ELF-1 (cell line): ENCODE measurements at regions not wholly inside any gene's neighbourhood (a gene's known extent, or its start where the extent isn't known, plus 50 kb on each side); places are given as distances from the start of the nearest gene placed in this dataset.
"Not testable (repeated sequence)": the region's sequence is repeated elsewhere in the genome, so short reads cannot be mapped to it uniquely, and the experiment has no call there.

ENCODE experiments used
- DNase-seq: peaks from one replicate; pipeline ENCODE4 v3.0.0-alpha.2; 2016; ENCODE audit warnings: low read depth, low spot score

DNA sequence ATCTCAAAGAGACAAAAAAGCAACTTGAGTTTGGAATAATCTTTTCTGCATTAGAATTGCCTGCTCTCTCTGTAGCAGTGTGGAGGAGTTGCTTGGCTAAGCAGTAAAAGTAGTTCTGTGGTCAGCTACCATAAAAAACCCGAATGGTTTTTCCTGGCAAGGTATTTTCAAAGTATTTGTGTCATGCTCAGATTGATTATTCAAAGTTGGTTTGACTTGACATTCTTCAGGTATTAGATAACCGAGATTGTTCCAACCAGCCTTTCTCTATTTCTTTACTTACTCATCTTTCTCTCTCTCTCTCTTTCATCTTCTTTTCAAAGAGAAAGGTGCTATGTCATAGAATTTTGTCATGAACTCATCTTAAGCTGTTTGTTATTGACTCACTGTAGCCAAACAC is 404.9 kb downstream of the CPS1 start:
- no peak for DNase-seq

GRCh38 chr2:210963386-210963785 is 407.0 kb downstream of the CPS1 start:
- DNase-seq = no peak

GRCh38 chr2:210964141-210964764 is 407.9 kb downstream of the CPS1 start:
- DNase-seq = no peak

- DNase-seq = no peak
Observed at GRCh38 chr2:210965472-210965871, 409.1 kb downstream of the CPS1 start.

DNA sequence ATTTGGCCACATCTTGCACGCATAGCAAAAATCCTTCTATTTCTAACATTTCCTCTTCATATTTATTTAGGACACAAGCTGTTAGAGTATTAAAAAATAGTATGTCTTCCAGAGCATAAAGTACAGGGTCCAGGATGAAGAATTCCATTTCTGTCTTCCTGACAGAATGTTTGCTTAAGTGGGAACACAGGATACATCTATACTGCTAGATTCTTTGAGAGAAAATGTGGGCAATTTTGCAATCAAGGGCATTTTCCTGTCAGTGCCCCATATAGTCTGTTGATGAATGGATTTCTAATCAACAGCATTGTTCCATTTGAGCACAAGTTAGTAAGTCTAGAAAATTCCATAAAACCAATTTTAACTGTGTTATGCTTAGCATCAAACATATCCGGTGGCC is 409.9 kb downstream of the CPS1 start:
- no peak for DNase-seq

- peak; percentile 43 for DNase-seq
Observed at GRCh38 chr2:210971431-210971830, 415.0 kb downstream of the CPS1 start.

- DNase-seq = peak; percentile 1
Observed at GRCh38 chr2:210986806-210987205, 430.4 kb downstream of the CPS1 start.

- DNase-seq = no peak
Observed at GRCh38 chr2:210991107-210991506, 434.7 kb downstream of the CPS1 start.

GRCh38 chr2:210994104-210994503 is 437.7 kb downstream of the CPS1 start:
- DNase-seq = no peak

- no peak for DNase-seq
Observed at GRCh38 chr2:210997373-210997772, 441.0 kb downstream of the CPS1 start.

GRCh38 chr2:210998334-210998733 is 441.9 kb downstream of the CPS1 start:
- DNase-seq = no peak

DNA sequence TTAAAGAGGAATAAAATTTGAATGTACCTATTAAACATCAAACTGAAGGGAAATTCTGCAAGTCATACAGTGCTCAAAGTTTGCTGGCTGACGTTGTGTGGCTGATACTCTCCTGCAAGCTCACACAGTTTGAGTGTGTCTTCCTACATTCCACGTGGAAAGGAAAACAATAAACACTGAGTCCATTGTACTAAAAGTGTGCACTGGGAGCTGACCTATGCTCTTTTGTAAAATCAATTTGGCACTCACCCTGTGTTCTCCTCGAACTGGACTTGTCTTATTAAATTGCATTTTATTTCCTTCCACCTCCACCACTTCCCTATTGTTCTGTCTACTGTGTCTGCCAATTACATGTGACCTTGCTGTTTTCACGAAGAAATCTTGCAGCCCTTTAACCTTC is 458.0 kb downstream of the CPS1 start:
- no peak for DNase-seq

DNA sequence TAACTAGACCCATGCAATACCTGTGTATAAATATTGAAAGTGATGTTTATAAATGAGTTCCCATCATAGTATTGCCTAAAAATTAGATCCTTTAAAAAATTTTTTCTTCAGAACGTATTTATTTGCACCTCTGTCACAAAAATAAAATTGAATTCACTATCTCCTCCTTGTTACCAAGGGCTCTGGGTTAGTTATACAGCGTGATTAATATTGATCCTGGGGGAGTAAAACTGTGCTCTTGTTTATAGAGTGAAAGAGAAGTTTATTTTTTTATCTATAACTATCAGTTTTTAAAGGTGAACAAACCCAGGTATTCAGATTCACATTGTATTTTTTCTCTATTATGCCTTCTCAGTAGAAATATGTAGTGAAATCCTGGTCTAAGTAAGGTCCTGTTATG is 458.5 kb downstream of the CPS1 start:
- DNase-seq = no peak

DNA sequence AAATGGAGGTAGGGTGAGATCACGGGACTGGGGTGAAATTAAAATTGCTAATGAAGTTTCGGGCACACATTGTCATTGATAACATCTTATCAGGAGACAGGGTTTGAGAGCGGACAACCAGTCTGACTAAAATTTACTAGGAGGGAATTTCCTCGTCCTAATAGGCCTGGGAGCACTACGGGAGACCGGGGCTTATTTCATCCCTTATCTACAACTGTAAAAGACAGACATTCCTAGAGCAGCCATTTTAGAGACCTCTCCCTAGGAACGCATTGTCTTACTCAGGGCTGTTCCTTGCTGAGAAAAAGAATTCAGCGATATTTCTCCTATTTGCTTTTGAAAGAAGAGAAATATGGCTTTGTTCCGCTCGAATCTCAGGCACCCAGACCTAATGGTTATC is 468.7 kb downstream of the CPS1 start:
- not testable (repeated sequence) for DNase-seq

DNA sequence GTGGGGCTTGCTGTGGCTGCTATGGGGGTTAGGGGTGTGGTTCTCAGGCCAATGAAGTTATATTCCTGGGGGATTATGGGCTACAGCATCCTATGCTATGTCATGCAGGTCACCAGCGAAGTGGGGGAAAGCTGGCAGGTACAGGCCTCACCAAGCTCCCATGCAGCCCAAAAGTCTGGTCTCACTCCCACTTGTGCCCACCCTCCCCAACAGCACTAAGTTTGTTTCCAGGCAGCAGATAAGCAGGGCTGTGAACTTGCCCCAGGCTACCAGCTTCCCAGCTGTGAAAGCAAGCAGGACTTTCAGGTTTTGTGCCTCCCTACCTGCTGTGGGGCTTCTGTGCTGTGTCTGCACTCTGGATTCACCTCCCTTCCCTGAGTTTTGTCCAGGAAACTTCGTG is 469.7 kb downstream of the CPS1 start:
- peak; percentile 63 for DNase-seq

- no peak for DNase-seq
Observed at GRCh38 chr2:211027976-211028375, 471.6 kb downstream of the CPS1 start.

DNA sequence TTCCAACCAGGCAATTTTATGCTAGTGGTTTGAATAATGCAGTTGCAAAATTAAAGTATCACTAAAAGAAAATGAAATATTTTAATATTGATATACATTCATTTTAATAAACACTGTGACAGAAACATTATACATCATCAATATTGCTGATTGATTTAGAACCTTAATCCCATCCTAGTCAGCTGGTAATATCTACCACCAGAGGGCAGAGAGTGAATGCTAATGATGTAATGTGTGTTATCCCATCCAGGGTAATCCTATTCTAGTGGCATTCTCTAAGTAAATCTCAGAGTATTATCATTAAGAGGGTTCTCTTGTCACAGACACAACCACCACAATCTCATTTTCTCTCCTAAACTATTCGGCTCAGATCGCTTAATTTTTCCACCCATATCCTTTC is 477.4 kb downstream of the CPS1 start:
- DNase-seq = no peak

DNA sequence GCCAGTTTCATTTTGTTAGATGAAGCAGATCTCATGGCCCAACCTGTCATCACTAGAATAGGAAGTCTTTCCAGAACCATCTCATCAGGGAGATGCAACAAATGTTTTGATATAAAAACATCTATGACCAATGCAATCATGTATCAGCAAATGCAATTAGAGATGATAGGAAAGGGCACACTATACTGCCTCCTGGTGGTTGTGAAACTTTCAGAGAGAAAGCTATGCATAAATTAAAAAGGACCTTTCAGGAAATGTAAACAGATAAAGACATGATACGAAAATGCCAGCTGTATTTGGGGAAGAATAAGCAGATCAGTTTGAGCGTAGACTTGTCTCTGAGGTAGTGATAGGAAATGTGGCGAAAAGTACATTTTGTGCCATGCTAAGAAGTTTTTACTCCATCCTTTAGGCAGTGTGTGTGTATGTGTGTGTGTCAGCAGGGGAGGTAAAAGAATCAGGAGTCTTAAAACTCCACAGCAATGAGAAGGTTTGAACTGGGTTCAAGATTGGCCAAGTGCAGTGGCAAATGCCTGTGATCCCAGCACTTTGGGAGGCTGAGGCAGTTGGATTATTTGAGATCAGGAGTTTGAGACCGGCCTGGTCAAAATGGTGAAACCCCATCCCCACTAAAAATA is 479.3 kb downstream of the CPS1 start:
- DNase-seq = no peak

DNA sequence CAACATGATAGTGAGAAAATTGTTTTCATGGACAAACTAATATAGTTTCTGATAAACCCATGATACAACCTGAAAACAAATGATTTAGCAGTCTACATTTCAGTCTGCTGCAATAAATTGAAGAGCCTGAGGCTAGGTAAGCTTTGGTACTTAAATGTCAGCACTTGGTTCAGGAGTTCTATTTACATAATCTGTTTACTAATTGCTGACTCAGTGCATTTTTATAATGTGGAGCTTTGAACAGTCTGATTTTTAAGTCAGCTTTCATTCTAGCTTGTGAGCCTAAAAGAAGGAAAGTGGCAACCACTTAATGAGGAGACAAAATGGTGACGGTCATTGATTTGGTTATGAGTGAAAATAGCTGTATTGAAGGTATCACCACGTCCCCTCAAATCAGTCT is 488.6 kb downstream of the CPS1 start:
- DNase-seq = no peak

- DNase-seq = no peak
Observed at GRCh38 chr2:211049321-211050018, 493.1 kb downstream of the CPS1 start.

DNA sequence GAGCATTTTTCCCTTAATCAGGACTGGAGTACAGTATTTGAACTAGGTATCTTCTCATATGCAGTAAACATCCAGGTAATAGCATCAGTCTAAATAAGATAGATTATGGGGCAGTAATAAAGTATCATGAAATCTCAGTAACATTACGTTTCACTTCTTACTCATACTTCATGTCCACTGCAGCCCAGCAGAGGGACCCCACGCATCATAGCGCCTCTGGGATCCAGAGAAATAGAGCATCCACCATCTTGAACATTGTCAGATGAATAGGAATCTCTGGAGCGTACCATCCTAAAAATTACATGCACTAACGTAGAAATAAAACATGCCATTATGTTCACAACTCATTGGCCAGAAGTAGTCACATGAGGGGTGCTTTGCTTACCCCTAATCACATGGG is 499.0 kb downstream of the CPS1 start:
- no peak for DNase-seq

DNA sequence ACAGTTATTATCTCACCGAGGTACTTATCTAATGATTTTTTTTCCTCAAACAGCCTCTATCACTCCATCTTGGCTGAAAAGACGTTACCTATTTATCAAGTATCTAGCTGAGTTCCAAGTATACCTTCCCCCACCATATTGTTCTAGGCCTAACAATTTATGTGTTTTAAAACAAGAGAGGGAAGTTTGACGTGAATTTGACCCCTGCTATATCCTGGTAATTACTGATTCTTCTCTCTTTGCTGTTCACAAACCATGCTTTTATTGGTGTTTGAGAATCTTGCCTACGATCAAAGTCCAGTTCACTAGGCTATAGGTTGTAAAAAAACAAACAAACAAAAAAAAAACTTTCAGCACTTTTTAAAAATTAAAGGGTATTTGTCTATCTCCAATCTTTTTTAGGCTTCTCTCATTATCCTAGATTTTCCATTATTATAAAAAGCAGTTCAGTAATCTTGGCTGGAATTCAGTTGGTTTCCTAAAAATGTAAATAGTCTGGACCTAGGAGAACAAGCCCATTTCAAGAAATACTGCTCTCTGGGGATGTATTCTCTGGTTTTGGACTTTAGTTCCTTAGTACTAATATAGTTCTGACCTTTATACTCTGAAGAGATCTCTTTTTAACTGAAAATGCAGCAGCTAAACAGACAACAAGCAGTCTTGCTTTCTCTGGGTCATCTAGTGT is 505.4 kb downstream of the CPS1 start:
- DNase-seq = no peak

GRCh38 chr2:211062297-211062612 is 505.9 kb downstream of the CPS1 start:
- DNase-seq = no peak
